ENCODE measurements at regions not wholly inside any gene's neighbourhood (a gene's known extent, or its start where the extent isn't known, plus 50 kb on each side); places are given as distances from the start of the nearest gene placed in this dataset.

DNA sequence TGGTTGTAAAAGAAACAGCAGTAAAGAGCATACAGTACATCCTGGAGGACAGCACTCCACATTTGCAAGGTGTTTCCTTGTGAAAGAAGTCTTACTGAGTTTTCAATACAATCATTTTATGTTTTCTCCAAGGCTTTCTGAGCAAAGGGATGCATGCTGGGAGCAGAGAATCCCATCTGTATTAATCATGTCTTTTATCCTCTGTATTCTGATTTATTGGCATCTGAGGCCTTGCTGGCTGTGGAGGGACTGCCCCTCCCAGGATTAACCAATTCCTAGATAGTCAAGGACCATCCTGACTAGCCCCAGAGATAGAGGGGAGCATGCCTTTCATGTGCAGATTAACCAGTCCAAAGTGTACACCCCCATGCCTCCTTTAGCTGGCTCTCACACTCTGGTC lies 476.3 kb downstream of the SIPA1L2 start:
- Histone ChIP-seq H3K36me3 (no peaks in the 10 kb centered on the region), H3K27me3 (no peaks in the 10 kb centered on the region), H3K4me1 (no peaks in the 10 kb centered on the region), H3K4me3 (no peak overlapping the region), H3K27ac (no peak overlapping the region), H3K9me3 (no peaks in the 10 kb centered on the region)
- TF ChIP-seq POLR2AphosphoS5 (IDR thresholded peaks at IDR 0.05) (no peak), EP300 (IDR thresholded peaks at IDR 0.05) (no peak), POLR2A (IDR thresholded peaks at IDR 0.05) (no peak)
- TF ChIP-seq, protein P1, sequence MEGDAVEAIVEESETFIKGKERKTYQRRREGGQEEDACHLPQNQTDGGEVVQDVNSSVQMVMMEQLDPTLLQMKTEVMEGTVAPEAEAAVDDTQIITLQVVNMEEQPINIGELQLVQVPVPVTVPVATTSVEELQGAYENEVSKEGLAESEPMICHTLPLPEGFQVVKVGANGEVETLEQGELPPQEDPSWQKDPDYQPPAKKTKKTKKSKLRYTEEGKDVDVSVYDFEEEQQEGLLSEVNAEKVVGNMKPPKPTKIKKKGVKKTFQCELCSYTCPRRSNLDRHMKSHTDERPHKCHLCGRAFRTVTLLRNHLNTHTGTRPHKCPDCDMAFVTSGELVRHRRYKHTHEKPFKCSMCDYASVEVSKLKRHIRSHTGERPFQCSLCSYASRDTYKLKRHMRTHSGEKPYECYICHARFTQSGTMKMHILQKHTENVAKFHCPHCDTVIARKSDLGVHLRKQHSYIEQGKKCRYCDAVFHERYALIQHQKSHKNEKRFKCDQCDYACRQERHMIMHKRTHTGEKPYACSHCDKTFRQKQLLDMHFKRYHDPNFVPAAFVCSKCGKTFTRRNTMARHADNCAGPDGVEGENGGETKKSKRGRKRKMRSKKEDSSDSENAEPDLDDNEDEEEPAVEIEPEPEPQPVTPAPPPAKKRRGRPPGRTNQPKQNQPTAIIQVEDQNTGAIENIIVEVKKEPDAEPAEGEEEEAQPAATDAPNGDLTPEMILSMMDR (IDR thresholded peaks at IDR 0.05), result no peak
- DNase-seq (ENCODE audit: low spot score in 2 of 2), result no peak

- H3K36me3 ChIP-seq, result no peaks in the 10 kb centered on the region
- no peak for DNase-seq (ENCODE audit: low spot score in 2 of 2)
- WGBS, result 85% methylated on average over 8 of the region's 8 CpGs
- no peaks in the 10 kb centered on the region for H3K27me3 ChIP-seq
- no peaks in the 10 kb centered on the region for H3K4me1 ChIP-seq
- H3K9me3 ChIP-seq, result no peaks in the 10 kb centered on the region
- no peak for TF ChIP-seq POLR2AphosphoS5 (IDR thresholded peaks at IDR 0.05)
- TF ChIP-seq EP300 (IDR thresholded peaks at IDR 0.05), result no peak
- TF ChIP-seq, protein P1 (IDR thresholded peaks at IDR 0.05), result no peak
- no peak for TF ChIP-seq POLR2A (IDR thresholded peaks at IDR 0.05)
- no peak overlapping the region for H3K27ac ChIP-seq
- H3K4me3 ChIP-seq, result no peak overlapping the region
Observed at GRCh38 chr1:232150770-232151548, 479.0 kb downstream of the SIPA1L2 start.

DNA sequence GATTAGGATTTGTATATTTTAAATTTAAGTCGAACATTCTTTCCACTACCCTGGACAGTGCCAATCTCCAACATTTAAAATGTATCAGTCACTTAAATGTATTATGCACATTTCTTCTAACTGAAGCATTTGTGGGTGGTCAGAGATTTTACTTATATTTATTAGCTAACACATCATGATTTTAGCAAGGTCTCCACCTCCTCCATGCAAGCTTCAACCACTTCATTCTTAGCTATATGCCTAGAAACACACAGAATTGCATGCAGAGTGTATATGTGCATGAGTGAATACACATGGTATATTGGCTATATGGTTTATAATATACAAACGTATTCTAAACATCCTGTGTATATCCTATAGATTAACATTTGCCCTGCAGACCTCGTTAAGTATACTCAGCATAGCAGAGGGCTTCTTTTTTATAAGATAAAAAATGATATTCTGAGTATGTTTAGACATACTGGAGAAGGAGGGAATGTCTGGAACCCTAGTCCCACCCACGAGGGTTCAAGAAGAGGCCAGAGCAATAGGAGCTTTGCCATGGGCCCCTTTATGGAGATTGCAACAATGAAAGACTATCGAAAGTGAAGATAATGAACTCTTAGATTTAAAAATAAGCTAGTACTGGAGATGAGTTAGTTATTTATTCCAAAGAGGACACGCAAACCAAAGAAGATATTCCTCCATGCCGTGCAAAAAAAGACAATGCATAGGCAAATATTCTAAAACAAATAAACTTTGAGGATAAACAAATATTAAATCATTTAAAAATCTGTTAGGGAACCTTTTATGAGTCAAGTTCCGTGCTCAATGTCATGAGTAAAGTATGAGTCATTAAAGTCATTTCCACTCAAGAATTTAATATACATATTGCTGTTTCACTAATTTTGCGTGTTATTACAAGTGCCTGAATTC lies 480.4 kb downstream of the SIPA1L2 start:
- no peaks in the 10 kb centered on the region for H3K36me3 ChIP-seq
- no peak overlapping the region for H3K4me3 ChIP-seq
- no peaks in the 10 kb centered on the region for H3K4me1 ChIP-seq
- H3K27me3 ChIP-seq, result no peaks in the 10 kb centered on the region
- no peak for DNase-seq (ENCODE audit: low spot score in 2 of 2)
- no peaks in the 10 kb centered on the region for H3K9me3 ChIP-seq
- 61% methylated on average over 9 of the region's 9 CpGs for WGBS
- TF ChIP-seq POLR2A (IDR thresholded peaks at IDR 0.05), result no peak
- no peak for TF ChIP-seq EP300 (IDR thresholded peaks at IDR 0.05)
- no peak for TF ChIP-seq POLR2AphosphoS5 (IDR thresholded peaks at IDR 0.05)
- TF ChIP-seq, protein P1 (IDR thresholded peaks at IDR 0.05), result no peak
- H3K27ac ChIP-seq, result no peak overlapping the region

DNA sequence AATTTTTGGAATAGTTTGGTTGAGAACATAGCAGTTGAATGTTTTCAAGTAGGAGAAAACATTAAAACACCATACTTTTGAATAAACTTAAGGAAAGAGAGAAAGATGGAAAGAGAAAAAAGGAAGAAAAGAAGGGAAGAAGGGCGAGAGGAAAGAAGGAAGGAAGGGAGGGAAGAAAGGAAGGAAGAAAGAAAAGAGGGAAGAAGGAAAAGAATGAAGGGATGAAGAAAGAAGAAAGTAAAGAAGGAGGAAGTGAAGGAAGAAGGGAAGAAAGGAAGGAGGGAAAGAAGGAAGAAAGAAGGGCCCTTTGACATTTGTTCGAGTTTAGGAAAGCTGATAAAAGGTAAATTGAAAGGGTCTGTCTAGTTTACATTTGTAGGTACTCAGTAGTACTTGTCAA lies 482.7 kb downstream of the SIPA1L2 start:
- no peaks in the 10 kb centered on the region for H3K36me3 ChIP-seq
- no peak overlapping the region for H3K27ac ChIP-seq
- H3K27me3 ChIP-seq, result no peaks in the 10 kb centered on the region
- DNase-seq (ENCODE audit: low spot score in 2 of 2), result no peak
- H3K4me3 ChIP-seq, result no peak overlapping the region
- TF ChIP-seq POLR2AphosphoS5 (IDR thresholded peaks at IDR 0.05) (no peak), EP300 (IDR thresholded peaks at IDR 0.05) (no peak), POLR2A (IDR thresholded peaks at IDR 0.05) (no peak)
- TF ChIP-seq, protein P1 (IDR thresholded peaks at IDR 0.05), result no peak
- 93% methylated on average over 2 of the region's 2 CpGs for WGBS
- peaks cover 15% of the 10 kb centered on the region for H3K4me1 ChIP-seq
- H3K9me3 ChIP-seq, result no peaks in the 10 kb centered on the region

DNA sequence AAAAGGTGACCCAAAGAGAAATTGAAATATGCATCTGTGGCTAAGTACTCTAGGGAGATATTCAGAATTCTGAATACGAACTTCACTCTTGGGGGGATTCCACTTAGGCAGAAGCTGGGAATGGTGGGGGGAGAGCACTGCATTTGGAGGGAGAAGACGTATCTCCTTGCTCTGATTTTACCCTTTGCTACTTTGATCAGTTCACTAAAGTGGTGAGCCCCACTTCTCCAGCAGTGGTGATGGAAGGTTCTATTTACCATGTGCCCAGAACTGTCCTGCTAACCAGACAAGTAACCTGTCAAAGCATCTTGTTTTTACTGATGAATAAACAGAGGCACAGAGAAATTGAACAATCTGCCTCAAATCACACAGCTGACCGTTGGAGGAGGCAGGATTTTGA lies 483.4 kb downstream of the SIPA1L2 start:
- no peak for TF ChIP-seq POLR2A (IDR thresholded peaks at IDR 0.05)
- TF ChIP-seq, protein P1 (IDR thresholded peaks at IDR 0.05), result no peak
- no peak for TF ChIP-seq EP300 (IDR thresholded peaks at IDR 0.05)
- no peak for TF ChIP-seq POLR2AphosphoS5 (IDR thresholded peaks at IDR 0.05)
- Histone ChIP-seq H3K36me3 (no peaks in the 10 kb centered on the region), H3K27ac (no peak overlapping the region), H3K27me3 (no peaks in the 10 kb centered on the region), H3K4me1 (peaks cover 16% of the 10 kb centered on the region), H3K4me3 (no peak overlapping the region), H3K9me3 (no peaks in the 10 kb centered on the region)
- no peak for DNase-seq (ENCODE audit: low spot score in 2 of 2)
- WGBS, result 84% methylated on average over 3 of the region's 3 CpGs
